ENCODE measurements at regions not wholly inside any gene's neighbourhood (a gene's known extent, or its start where the extent isn't known, plus 50 kb on each side); places are given as distances from the start of the nearest gene placed in this dataset.

GRCh38 chr5:77569409-77569808, 69.1 kb downstream of the OTP start:
- in situ Hi-C loops (cut with HindIII; ENCODE audit: low sequenced_read_pairs) = no loop called here
- DNase-seq (ENCODE audit: low spot score) = no peak

GRCh38 chr5:77568555-77568954, 70.0 kb downstream of the OTP start:
- no peak for DNase-seq (ENCODE audit: low spot score)
- in situ Hi-C loops (cut with HindIII; ENCODE audit: low sequenced_read_pairs) = no loop called here

GRCh38 chr5:77568082-77568481, 70.4 kb downstream of the OTP start:
- in situ Hi-C loops (cut with HindIII; ENCODE audit: low sequenced_read_pairs) = no loop called here
- no peak for DNase-seq (ENCODE audit: low spot score)

GRCh38 chr5:77563475-77563874, 71.4 kb upstream of the WDR41 start:
- no peak for DNase-seq (ENCODE audit: low spot score)
- in situ Hi-C loops (cut with HindIII; ENCODE audit: low sequenced_read_pairs) = no loop called here

GRCh38 chr5:77561965-77562364, 69.8 kb upstream of the WDR41 start:
- in situ Hi-C loops (cut with HindIII; ENCODE audit: low sequenced_read_pairs) = no loop called here
- DNase-seq (ENCODE audit: low spot score) = no peak

GRCh38 chr5:77560677-77561263, 68.7 kb upstream of the WDR41 start:
- DNase-seq (ENCODE audit: low spot score) = peak; percentile 53
- in situ Hi-C loops (cut with HindIII; ENCODE audit: low sequenced_read_pairs) = no loop called here

- in situ Hi-C loops (cut with HindIII; ENCODE audit: low sequenced_read_pairs) = no loop called here
- no peak for DNase-seq (ENCODE audit: low spot score)
Measured at GRCh38 chr5:77558266-77558665, 66.2 kb upstream of the WDR41 start.

- in situ Hi-C loops (cut with HindIII; ENCODE audit: low sequenced_read_pairs) = no loop called here
- DNase-seq (ENCODE audit: low spot score) = no peak
Measured at GRCh38 chr5:77550406-77550805, 58.3 kb upstream of the WDR41 start.

GRCh38 chr5:77545285-77545684, 53.2 kb upstream of the WDR41 start:
- no peak for DNase-seq (ENCODE audit: low spot score)
- in situ Hi-C loops (cut with HindIII; ENCODE audit: low sequenced_read_pairs) = no loop called here

All from G401 (cell line).